Upper lobe of left lung (tissue), 4 donors: ENCODE measurements at regions not wholly inside any gene's neighbourhood (a gene's known extent, or its start where the extent isn't known, plus 50 kb on each side); places are given as distances from the start of the nearest gene placed in this dataset.

Experiments
- CTCF ChIP-seq, 6 experiments: fragments of 450-650 bp in 4 of 6; fragments of 200-600 bp in 2 of 6; sonication (generic) in 2 of 6; IDR thresholded peaks; one replicate each; pipeline ENCODE4 v1.5.1; 2016 to 2019; ENCODE audit warnings: antibody characterized with exemption in 6 of 6
- EP300 ChIP-seq, 4 donors: sonication (generic); formaldehyde crosslinking; IDR thresholded peaks; one replicate each; pipeline ENCODE4 v1.5.1; 2017; ENCODE audit warnings: antibody characterized with exemption in 4 of 4, control low read depth in 2 of 4
- POLR2A ChIP-seq, 4 donors: fragments of 450-650 bp; IDR thresholded peaks; one replicate each; pipeline ENCODE4 v1.5.1; 2016 to 2017; ENCODE audit warnings: antibody characterized with exemption in 4 of 4, mild to moderate bottlenecking in 2 of 4
- POLR2AphosphoS5 ChIP-seq, 2 donors: sonication (generic); formaldehyde crosslinking; IDR thresholded peaks; one replicate each; pipeline ENCODE4 v1.5.1; 2017; ENCODE audit warnings: antibody characterized with exemption in 2 of 2

GRCh38 chr9:111149018-111149759, 110.9 kb upstream of the LPAR1 start:
- no peak for TF ChIP-seq CTCF (IDR thresholded peaks at IDR 0.05)
- TF ChIP-seq EP300 (IDR thresholded peaks at IDR 0.05): no peak
- TF ChIP-seq POLR2A (IDR thresholded peaks at IDR 0.05): no peak
- no peak for TF ChIP-seq POLR2AphosphoS5 (IDR thresholded peaks at IDR 0.05)
